SK-N-SH (cell line): ENCODE measurements at regions not wholly inside any gene's neighbourhood (a gene's known extent, or its start where the extent isn't known, plus 50 kb on each side); places are given as distances from the start of the nearest gene placed in this dataset.

Experiments used
- CTCF ChIP-seq: fragments of 200-600 bp; sonication (generic); IDR thresholded peaks from 2 replicates; pipeline ENCODE4 v1.6.1; 2017; ENCODE audit warnings: antibody characterized with exemption, mild to moderate bottlenecking, moderate library complexity
- ELF1 ChIP-seq: IDR thresholded peaks from 2 replicates; pipeline ENCODE4 v1.4.0; 2012
- EP300 ChIP-seq, 2 experiments: IDR thresholded peaks; 2 replicates each; pipeline versions ENCODE4 v1.4.0 to v1.6.1; 2012; ENCODE audit warnings: borderline replicate concordance in 1 of 2, low read depth in 1 of 2, low read length in 1 of 2
- JUND ChIP-seq: IDR thresholded peaks from 2 replicates; pipeline ENCODE4 v1.4.0; 2012
- RAD21 ChIP-seq: IDR thresholded peaks from 2 replicates; pipeline ENCODE4 v1.6.1; 2012; ENCODE audit warnings: mild to moderate bottlenecking, low read length
- REST ChIP-seq: IDR thresholded peaks from 2 replicates; pipeline ENCODE4 v1.6.1; 2012; ENCODE audit warnings: mild to moderate bottlenecking, low read depth, low read length, moderate library complexity
- USF1 ChIP-seq: IDR thresholded peaks from 2 replicates; pipeline ENCODE4 v1.4.0; 2012; ENCODE audit warnings: low read depth, borderline replicate concordance

- no peak for TF ChIP-seq CTCF
- TF ChIP-seq RAD21: no peak
- no peak for TF ChIP-seq USF1
- TF ChIP-seq EP300 (IDR thresholded peaks at IDR 0.05; ENCODE audit: borderline replicate concordance in 1 of 2, low read depth in 1 of 2, low read length in 1 of 2): no peak
- no peak for TF ChIP-seq REST
- TF ChIP-seq ELF1: no peak
- no peak for TF ChIP-seq JUND
These were observed 2109.9 kb upstream of the PIK3C3 start for GRCh38 chr18:39845106-39845505.
